Esophagus squamous epithelium (tissue), 4 donors: ENCODE measurements at regions not wholly inside any gene's neighbourhood (a gene's known extent, or its start where the extent isn't known, plus 50 kb on each side); places are given as distances from the start of the nearest gene placed in this dataset.

Experiments
- POLR2A ChIP-seq, 4 donors: fragments of 450-650 bp; IDR thresholded peaks; one replicate each; pipeline ENCODE4 v1.6.1; 2017; ENCODE audit warnings: antibody characterized with exemption in 4 of 4, mild to moderate bottlenecking in 4 of 4, moderate library complexity in 3 of 4
- TF ChIP-seq, protein P1 (sequence below), 6 experiments: fragments of 450-650 bp in 4 of 6; fragments of 200-600 bp in 2 of 6; sonication (generic) in 2 of 6; IDR thresholded peaks; one replicate each; pipeline ENCODE4 v1.5.1; 2016 to 2019; ENCODE audit warnings: antibody characterized with exemption in 6 of 6, mild to moderate bottlenecking in 4 of 6, moderate library complexity in 4 of 6

- TF ChIP-seq, protein P1, sequence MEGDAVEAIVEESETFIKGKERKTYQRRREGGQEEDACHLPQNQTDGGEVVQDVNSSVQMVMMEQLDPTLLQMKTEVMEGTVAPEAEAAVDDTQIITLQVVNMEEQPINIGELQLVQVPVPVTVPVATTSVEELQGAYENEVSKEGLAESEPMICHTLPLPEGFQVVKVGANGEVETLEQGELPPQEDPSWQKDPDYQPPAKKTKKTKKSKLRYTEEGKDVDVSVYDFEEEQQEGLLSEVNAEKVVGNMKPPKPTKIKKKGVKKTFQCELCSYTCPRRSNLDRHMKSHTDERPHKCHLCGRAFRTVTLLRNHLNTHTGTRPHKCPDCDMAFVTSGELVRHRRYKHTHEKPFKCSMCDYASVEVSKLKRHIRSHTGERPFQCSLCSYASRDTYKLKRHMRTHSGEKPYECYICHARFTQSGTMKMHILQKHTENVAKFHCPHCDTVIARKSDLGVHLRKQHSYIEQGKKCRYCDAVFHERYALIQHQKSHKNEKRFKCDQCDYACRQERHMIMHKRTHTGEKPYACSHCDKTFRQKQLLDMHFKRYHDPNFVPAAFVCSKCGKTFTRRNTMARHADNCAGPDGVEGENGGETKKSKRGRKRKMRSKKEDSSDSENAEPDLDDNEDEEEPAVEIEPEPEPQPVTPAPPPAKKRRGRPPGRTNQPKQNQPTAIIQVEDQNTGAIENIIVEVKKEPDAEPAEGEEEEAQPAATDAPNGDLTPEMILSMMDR (IDR thresholded peaks at IDR 0.05), result no peak
- no peak for TF ChIP-seq POLR2A (IDR thresholded peaks at IDR 0.05)
Observed at GRCh38 chr1:195663549-195664280, 944.5 kb downstream of the KCNT2 start.
